ENCODE measurements at regions not wholly inside any gene's neighbourhood (a gene's known extent, or its start where the extent isn't known, plus 50 kb on each side); places are given as distances from the start of the nearest gene placed in this dataset.

DNA sequence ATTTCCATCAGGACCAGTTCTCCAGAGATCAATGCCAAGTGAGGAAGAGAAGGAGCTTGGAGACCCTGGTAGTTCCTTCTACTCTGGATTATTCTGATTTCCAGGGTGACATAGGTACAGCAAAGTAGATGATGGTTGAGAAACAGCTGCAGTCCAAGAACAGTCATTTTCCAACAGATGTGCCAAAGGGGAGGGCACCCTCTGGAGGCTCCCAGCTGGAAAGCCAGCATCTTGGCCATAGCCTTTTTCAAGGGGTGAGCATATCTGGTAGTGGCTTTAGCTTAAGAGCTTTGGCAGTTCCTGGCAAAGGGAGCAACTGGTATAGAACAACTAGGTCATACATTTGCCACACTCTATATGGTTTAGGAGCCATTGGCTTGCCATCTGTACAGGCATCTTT is 492.7 kb downstream of the RASEF start:
- TF ChIP-seq, protein P1, sequence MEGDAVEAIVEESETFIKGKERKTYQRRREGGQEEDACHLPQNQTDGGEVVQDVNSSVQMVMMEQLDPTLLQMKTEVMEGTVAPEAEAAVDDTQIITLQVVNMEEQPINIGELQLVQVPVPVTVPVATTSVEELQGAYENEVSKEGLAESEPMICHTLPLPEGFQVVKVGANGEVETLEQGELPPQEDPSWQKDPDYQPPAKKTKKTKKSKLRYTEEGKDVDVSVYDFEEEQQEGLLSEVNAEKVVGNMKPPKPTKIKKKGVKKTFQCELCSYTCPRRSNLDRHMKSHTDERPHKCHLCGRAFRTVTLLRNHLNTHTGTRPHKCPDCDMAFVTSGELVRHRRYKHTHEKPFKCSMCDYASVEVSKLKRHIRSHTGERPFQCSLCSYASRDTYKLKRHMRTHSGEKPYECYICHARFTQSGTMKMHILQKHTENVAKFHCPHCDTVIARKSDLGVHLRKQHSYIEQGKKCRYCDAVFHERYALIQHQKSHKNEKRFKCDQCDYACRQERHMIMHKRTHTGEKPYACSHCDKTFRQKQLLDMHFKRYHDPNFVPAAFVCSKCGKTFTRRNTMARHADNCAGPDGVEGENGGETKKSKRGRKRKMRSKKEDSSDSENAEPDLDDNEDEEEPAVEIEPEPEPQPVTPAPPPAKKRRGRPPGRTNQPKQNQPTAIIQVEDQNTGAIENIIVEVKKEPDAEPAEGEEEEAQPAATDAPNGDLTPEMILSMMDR (IDR thresholded peaks at IDR 0.05), result no peak
- TF ChIP-seq POLR2A (IDR thresholded peaks at IDR 0.05) (no peak), POLR2AphosphoS5 (IDR thresholded peaks at IDR 0.05) (no peak), EP300 (IDR thresholded peaks at IDR 0.05) (no peak)
